Panc1 (cell line): ENCODE measurements at regions not wholly inside any gene's neighbourhood (a gene's known extent, or its start where the extent isn't known, plus 50 kb on each side); places are given as distances from the start of the nearest gene placed in this dataset.

Experiments
- ATAC-seq: fragments of 200-7000 bp; cut with Tn5 transposase; 2 replicates; pipeline ENCODE4 v1.9.1; 2020; ENCODE audit warnings: mild to moderate bottlenecking, moderate library complexity
- BruUV-seq: library from RNA; stranded (reverse); fragments of 400-500 nt; replicated peaks from 2 replicates; lab custom pipeline; 2021; lab: Mats Ljungman, UMichigan
- CTCF ChIA-PET: fragments of 300-600 bp; sonication (Branson Sonifier 250); formaldehyde crosslinking; loops from one replicate; lab custom pipeline; 2022; ENCODE audit warnings: antibody characterized with exemption; lab: Charles Lee
- POLR2A ChIA-PET: fragments of 300-600 bp; sonication (Branson Sonifier 250); formaldehyde crosslinking; loops from one replicate; lab custom pipeline; 2022; ENCODE audit warnings: antibody characterized with exemption; lab: Charles Lee
- DNase-seq: peaks from one replicate; pipeline ENCODE4 v3.0.0-alpha.2; 2010; ENCODE audit warnings: low read depth, low spot score
- H3K27ac ChIP-seq: 2 replicates; pipeline ENCODE4 v1.5.1; 2011; ENCODE audit warnings: mild to moderate bottlenecking, low read length, inconsistent platforms
- H3K27me3 ChIP-seq: fragments of 200-500 bp; sonication (Bioruptor generic); 2 replicates; pipeline ENCODE4 v1.6.0; 2014; ENCODE audit warnings: low read length, inconsistent platforms; ENCODE audit not compliant: control insufficient read depth, insufficient read depth
- H3K36me3 ChIP-seq: fragments of 200-500 bp; sonication (Bioruptor generic); 2 replicates; pipeline ENCODE4 v1.5.1; 2014; ENCODE audit warnings: inconsistent platforms, mild to moderate bottlenecking, low read length, moderate library complexity; ENCODE audit not compliant: control insufficient read depth, insufficient read depth
- H3K4me1 ChIP-seq: 2 replicates; pipeline ENCODE4 v1.5.1; 2011; ENCODE audit warnings: inconsistent platforms, mild to moderate bottlenecking, low read length, moderate library complexity; ENCODE audit not compliant: control insufficient read depth, insufficient read depth
- H3K4me3 ChIP-seq, 2 experiments: 2 replicates each; pipeline ENCODE4 v1.5.1; 2011 to 2012; ENCODE audit warnings: low read depth in 2 of 2, low read length in 2 of 2, mild to moderate bottlenecking in 2 of 2, inconsistent platforms in 1 of 2, moderate library complexity in 1 of 2
- H3K9me3 ChIP-seq: fragments of 200-500 bp; sonication (Bioruptor generic); 2 replicates; pipeline ENCODE4 v1.5.1; 2014; ENCODE audit warnings: low read depth, mild to moderate bottlenecking, inconsistent platforms, low read length, moderate library complexity; ENCODE audit not compliant: control insufficient read depth, insufficient read depth
- POLR2AphosphoS5 ChIP-seq: IDR thresholded peaks from 2 replicates; pipeline ENCODE4 v1.6.1; 2012; ENCODE audit warnings: mild to moderate bottlenecking, low read depth, low read length, moderate library complexity
- SIN3A ChIP-seq: IDR thresholded peaks from 2 replicates; pipeline ENCODE4 v1.6.1; 2012; ENCODE audit warnings: low read depth, mild to moderate bottlenecking, low read length, moderate library complexity, borderline replicate concordance; ENCODE audit not compliant: insufficient read depth
- TCF7L2 ChIP-seq: IDR thresholded peaks from 2 replicates; pipeline ENCODE4 v1.6.1; 2011; ENCODE audit warnings: mild to moderate bottlenecking, low read depth, low read length, inconsistent platforms
- in situ Hi-C: cut with HindIII; loops from 2 replicates; pipeline ENCODE4 v1.10.0; 2016; ENCODE audit warnings: low sequenced_read_pairs, low pct_unique_long_range_greater_than_20kb
- intact Hi-C: fragments of 100-400 bp; cut with micrococcal nuclease; formaldehyde crosslinking; loops from one replicate; pipeline ENCODE4 v1.10.0; 2022; ENCODE audit not compliant: unreplicated experiment
- TF ChIP-seq, protein P1 (sequence below): fragments of 450-650 bp; IDR thresholded peaks from 2 replicates; pipeline ENCODE4 v1.5.1; 2017; ENCODE audit warnings: mild to moderate bottlenecking
- TF ChIP-seq, protein P2 (sequence below), 2 experiments: IDR thresholded peaks; 2 replicates each; pipeline ENCODE4 v1.6.1; 2011 to 2012; ENCODE audit warnings: low read depth in 2 of 2, control low read depth in 1 of 2, low read length in 1 of 2, mild to moderate bottlenecking in 1 of 2, moderate library complexity in 1 of 2; ENCODE audit not compliant: insufficient read depth in 1 of 2

DNA sequence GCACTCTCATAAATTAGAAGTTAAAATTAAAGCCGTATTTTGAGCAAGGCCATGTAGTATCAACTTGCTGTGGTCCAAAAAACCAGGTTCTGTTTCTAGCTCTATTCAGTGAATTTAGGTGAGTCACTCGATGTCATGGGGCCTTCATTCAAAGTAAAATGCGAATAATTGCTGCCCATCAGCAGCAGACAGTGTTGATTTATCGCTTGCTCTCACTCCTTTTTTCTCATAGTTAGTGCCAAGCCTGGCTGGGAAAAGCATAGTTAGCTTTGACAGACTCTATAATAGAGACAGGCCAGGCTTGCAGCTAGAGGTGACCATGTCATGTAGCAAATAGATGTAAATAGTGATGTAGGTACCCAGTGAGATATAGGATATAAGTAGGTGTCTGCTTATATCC lies 136.0 kb downstream of the EDN1 start:
- DNase-seq: no peak
- intact Hi-C loops (no loop called here), in situ Hi-C loops (no loop called here)
- no peaks in the 10 kb centered on the region for H3K36me3 ChIP-seq
- ChIA-PET CTCF (no interaction called here), POLR2A (no interaction called here)
- TF ChIP-seq, protein P1, sequence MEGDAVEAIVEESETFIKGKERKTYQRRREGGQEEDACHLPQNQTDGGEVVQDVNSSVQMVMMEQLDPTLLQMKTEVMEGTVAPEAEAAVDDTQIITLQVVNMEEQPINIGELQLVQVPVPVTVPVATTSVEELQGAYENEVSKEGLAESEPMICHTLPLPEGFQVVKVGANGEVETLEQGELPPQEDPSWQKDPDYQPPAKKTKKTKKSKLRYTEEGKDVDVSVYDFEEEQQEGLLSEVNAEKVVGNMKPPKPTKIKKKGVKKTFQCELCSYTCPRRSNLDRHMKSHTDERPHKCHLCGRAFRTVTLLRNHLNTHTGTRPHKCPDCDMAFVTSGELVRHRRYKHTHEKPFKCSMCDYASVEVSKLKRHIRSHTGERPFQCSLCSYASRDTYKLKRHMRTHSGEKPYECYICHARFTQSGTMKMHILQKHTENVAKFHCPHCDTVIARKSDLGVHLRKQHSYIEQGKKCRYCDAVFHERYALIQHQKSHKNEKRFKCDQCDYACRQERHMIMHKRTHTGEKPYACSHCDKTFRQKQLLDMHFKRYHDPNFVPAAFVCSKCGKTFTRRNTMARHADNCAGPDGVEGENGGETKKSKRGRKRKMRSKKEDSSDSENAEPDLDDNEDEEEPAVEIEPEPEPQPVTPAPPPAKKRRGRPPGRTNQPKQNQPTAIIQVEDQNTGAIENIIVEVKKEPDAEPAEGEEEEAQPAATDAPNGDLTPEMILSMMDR: no peak
- TF ChIP-seq, protein P2, sequence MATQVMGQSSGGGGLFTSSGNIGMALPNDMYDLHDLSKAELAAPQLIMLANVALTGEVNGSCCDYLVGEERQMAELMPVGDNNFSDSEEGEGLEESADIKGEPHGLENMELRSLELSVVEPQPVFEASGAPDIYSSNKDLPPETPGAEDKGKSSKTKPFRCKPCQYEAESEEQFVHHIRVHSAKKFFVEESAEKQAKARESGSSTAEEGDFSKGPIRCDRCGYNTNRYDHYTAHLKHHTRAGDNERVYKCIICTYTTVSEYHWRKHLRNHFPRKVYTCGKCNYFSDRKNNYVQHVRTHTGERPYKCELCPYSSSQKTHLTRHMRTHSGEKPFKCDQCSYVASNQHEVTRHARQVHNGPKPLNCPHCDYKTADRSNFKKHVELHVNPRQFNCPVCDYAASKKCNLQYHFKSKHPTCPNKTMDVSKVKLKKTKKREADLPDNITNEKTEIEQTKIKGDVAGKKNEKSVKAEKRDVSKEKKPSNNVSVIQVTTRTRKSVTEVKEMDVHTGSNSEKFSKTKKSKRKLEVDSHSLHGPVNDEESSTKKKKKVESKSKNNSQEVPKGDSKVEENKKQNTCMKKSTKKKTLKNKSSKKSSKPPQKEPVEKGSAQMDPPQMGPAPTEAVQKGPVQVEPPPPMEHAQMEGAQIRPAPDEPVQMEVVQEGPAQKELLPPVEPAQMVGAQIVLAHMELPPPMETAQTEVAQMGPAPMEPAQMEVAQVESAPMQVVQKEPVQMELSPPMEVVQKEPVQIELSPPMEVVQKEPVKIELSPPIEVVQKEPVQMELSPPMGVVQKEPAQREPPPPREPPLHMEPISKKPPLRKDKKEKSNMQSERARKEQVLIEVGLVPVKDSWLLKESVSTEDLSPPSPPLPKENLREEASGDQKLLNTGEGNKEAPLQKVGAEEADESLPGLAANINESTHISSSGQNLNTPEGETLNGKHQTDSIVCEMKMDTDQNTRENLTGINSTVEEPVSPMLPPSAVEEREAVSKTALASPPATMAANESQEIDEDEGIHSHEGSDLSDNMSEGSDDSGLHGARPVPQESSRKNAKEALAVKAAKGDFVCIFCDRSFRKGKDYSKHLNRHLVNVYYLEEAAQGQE (IDR thresholded peaks at IDR 0.05; ENCODE audit: insufficient read depth in 1 of 2, low read depth in 2 of 2, low read length in 1 of 2): no peak
- TF ChIP-seq POLR2AphosphoS5 (no peak), SIN3A (no peak), TCF7L2 (no peak)
- no TSS peak for BruUV-seq
- H3K27ac ChIP-seq: no peak overlapping the region
- no peak overlapping the region for H3K4me3 ChIP-seq
- no peak for ATAC-seq
- no peaks in the 10 kb centered on the region for H3K9me3 ChIP-seq
- H3K27me3 ChIP-seq: no peaks in the 10 kb centered on the region
- H3K4me1 ChIP-seq: no peaks in the 10 kb centered on the region

GRCh38 chr6:12431023-12431422 lies 140.9 kb downstream of the EDN1 start:
- Histone ChIP-seq H3K4me3 (no peak overlapping the region), H3K9me3 (peaks cover 10% of the 10 kb centered on the region)
- POLR2A ChIA-PET: no interaction called here

More at GRCh38 chr6:12431023-12431422, 140.9 kb downstream of the EDN1 start:
- Histone ChIP-seq H3K4me1 (no peaks in the 10 kb centered on the region), H3K27me3 (no peaks in the 10 kb centered on the region), H3K27ac (no peak overlapping the region), H3K36me3 (no peaks in the 10 kb centered on the region)
- ATAC-seq: no peak
- CTCF ChIA-PET: no interaction called here
- no peak for DNase-seq
- in situ Hi-C loops: no loop called here
- BruUV-seq: no TSS peak
- intact Hi-C loops: no loop called here
- TF ChIP-seq, protein P1: no peak
- TF ChIP-seq POLR2AphosphoS5 (no peak), TCF7L2 (no peak), SIN3A (no peak)
- TF ChIP-seq, protein P2 (IDR thresholded peaks at IDR 0.05; ENCODE audit: insufficient read depth in 1 of 2, low read depth in 2 of 2, low read length in 1 of 2): no peak
